ENCODE measurements at regions not wholly inside any gene's neighbourhood (a gene's known extent, or its start where the extent isn't known, plus 50 kb on each side); places are given as distances from the start of the nearest gene placed in this dataset.
"Not testable (repeated sequence)": the region's sequence is repeated elsewhere in the genome, so short reads cannot be mapped to it uniquely, and the experiment has no call there.

- Mint-ChIP-seq H3K9me3 (no peaks in the 10 kb centered on the region), H3K4me3 (no peak overlapping the region), H3K27me3 (no peaks in the 10 kb centered on the region), H3K36me3 (ENCODE audit: low read depth) (no peaks in the 10 kb centered on the region), H3K27ac (no peak overlapping the region), H3K4me1 (peaks cover 5% of the 10 kb centered on the region)
- no peak for DNase-seq
- CTCF ChIA-PET = no interaction called here
- POLR2A ChIA-PET = interaction anchor here (1.9 kb wide), 1 partner anchor 9 kb away, joined by 11 read pairs; no protein-coding TSS in a partner anchor
These were observed 104.0 kb downstream of the PPIAL4G start for GRCh38 chr1:148379170-148379500.

DNA sequence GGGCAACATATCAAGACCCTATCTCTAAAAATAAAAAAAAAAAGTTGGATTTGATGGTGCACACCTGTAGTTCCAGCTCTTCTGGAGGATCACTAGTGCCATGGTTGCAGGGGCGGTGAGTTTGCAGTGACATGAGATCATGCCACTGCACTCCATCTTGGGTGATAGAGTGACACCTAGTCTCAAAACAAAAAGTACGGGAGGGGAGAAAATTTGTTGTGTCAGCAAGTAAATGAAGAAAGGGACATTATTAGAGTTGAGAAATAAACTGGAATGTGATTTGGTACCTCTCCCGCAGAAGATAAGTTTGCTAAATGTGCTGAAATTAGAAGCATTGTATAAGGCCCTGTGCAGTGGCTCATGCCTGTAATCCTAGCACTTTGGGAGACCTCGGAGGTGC is 105.1 kb downstream of the PPIAL4G start:
- H3K4me1 Mint-ChIP-seq; H3K9me3 Mint-ChIP-seq; H3K4me3 Mint-ChIP-seq; H3K27me3 Mint-ChIP-seq; CTCF ChIA-PET; DNase-seq; H3K36me3 Mint-ChIP-seq (ENCODE audit: low read depth); H3K27ac Mint-ChIP-seq: not testable (repeated sequence)
- POLR2A ChIA-PET = interaction anchor here (0.6 to 1.9 kb wide), 3 partner anchors 9 to 44 kb away, joined by 3 to 11 read pairs (median 5); no protein-coding TSS in a partner anchor

DNA sequence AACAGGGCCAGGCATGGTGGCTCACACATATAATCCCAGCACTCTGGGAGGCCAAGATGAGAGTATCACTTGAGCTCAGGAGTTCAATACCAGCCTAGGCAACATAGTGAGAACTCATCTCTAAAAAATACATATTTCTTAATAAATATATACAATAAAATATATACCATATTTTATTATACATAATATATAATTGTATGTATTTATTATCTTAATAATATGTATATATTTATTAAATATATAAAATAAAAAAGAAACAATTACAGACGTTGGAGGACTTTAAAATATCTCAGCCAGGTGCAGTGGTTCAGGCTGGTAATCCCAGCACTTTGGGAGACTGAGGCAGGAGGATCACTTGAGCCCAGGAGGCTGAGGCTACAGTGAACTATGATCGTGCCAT is 106.1 kb downstream of the PPIAL4G start:
- H3K36me3 Mint-ChIP-seq (ENCODE audit: low read depth); H3K27ac Mint-ChIP-seq; H3K4me3 Mint-ChIP-seq; H3K27me3 Mint-ChIP-seq; H3K9me3 Mint-ChIP-seq; DNase-seq; CTCF ChIA-PET: not testable (repeated sequence)
- POLR2A ChIA-PET = interaction anchor here (2.3 kb wide), 1 partner anchor 11 kb away, joined by 18 read pairs; no protein-coding TSS in a partner anchor
- H3K4me1 Mint-ChIP-seq = peaks cover 19% of the 10 kb centered on the region

GRCh38 chr1:148374101-148374500 is 109.0 kb downstream of the PPIAL4G start:
- Mint-ChIP-seq H3K36me3 (ENCODE audit: low read depth) (no peaks in the 10 kb centered on the region), H3K4me3 (no peak overlapping the region), H3K27me3 (no peaks in the 10 kb centered on the region), H3K4me1 (peaks cover 35% of the 10 kb centered on the region), H3K27ac (peak overlapping the region; percentile 59), H3K9me3 (no peaks in the 10 kb centered on the region)
- CTCF ChIA-PET = no interaction called here
- no peak for DNase-seq
- POLR2A ChIA-PET = interaction anchor here (0.9 to 5.1 kb wide), 6 partner anchors 13 to 148 kb away, joined by 3 to 57 read pairs (median 19); no protein-coding TSS in a partner anchor

DNA sequence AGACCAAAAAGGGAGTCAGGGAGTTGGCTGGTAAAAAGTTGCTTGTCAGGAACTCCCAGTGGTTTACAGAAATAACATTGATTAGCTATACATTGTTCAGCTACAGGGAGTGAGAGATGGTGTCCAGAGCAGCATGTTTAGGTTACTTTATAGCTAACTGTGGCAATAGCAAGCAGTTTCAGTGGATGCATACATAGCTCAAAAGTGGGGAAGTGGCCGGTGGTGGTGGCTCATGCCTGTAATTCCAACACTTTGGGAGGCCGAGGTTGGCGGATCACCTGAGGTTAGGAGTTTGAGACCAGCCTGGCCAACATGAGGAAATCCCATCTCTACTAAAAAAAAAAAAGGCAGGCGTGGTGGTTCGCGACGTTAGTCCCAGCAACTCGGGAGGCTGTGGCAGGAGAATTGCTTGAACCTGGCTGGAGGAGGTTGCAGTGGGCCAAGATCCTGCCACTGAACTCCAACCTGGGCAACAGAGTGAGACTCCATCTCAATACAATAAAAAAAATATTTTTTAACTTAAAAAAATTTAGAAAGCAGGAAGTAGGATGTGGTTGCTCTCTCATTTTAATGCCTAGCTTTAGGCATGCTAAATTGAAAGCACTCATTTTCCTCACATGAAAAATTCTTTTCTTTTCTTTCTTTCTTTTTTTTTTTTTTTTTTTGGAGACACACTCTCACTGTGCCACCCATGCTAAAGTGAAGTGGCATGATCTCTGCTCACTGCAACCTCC is 109.7 kb downstream of the PPIAL4G start:
- Mint-ChIP-seq H3K9me3 (no peaks in the 10 kb centered on the region), H3K36me3 (ENCODE audit: low read depth) (no peaks in the 10 kb centered on the region), H3K4me1 (peaks cover 35% of the 10 kb centered on the region), H3K27ac (peak overlapping the region; percentile 95), H3K27me3 (no peaks in the 10 kb centered on the region), H3K4me3 (peak overlapping the region; percentile 45)
- DNase-seq = peak; percentile 23
- ChIA-PET POLR2A (interaction anchor here (0.9 to 5.1 kb wide), 7 partner anchors 9 to 149 kb away, joined by 3 to 57 read pairs (median 18); no protein-coding TSS in a partner anchor), CTCF (interaction anchor here (1.1 to 3.1 kb wide), 4 partner anchors 9 to 15 kb away, joined by 3 to 12 read pairs (median 4); no protein-coding TSS in a partner anchor)

DNA sequence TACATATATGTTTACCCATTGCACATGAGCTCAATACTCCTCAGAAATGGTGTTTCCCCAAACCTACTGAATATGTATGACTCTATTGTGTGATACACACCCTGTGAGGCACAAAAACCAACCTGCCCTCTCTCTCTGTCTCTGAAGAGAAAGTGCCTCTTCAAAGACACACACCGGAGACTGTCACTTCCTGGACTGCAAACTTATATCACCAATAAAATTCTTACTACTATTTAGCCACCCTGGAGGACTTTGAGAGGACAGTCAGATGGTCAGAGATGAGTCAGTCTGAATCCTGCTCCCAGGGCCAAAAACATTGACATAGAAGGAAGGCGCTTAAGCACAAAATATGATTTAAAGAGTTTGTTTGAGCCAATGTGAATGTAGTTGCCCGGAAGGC is 110.4 kb downstream of the PPIAL4G start:
- Mint-ChIP-seq H3K4me3 (peak overlapping the region; percentile 45), H3K4me1 (peaks cover 35% of the 10 kb centered on the region), H3K27ac (peak overlapping the region; percentile 95), H3K36me3 (ENCODE audit: low read depth) (no peaks in the 10 kb centered on the region), H3K27me3 (no peaks in the 10 kb centered on the region), H3K9me3 (no peaks in the 10 kb centered on the region)
- CTCF ChIA-PET = interaction anchor here (1.1 to 3.1 kb wide), 5 partner anchors 9 to 30 kb away, joined by 3 to 12 read pairs (median 4); no protein-coding TSS in a partner anchor
- POLR2A ChIA-PET = interaction anchor here (0.8 to 5.1 kb wide), 10 partner anchors 9 to 150 kb away, joined by 3 to 57 read pairs (median 6); no protein-coding TSS in a partner anchor
- peak; percentile 58 for DNase-seq

- POLR2A ChIA-PET = interaction anchor here (0.8 to 5.1 kb wide), 9 partner anchors 8 to 150 kb away, joined by 3 to 57 read pairs (median 7); no protein-coding TSS in a partner anchor
- DNase-seq; H3K36me3 Mint-ChIP-seq (ENCODE audit: low read depth); H3K9me3 Mint-ChIP-seq; H3K27me3 Mint-ChIP-seq: not testable (repeated sequence)
- peaks cover 35% of the 10 kb centered on the region for H3K4me1 Mint-ChIP-seq
- CTCF ChIA-PET = interaction anchor here (1.1 to 3.1 kb wide), 5 partner anchors 8 to 30 kb away, joined by 3 to 12 read pairs (median 4); no protein-coding TSS in a partner anchor
- H3K27ac Mint-ChIP-seq = peak overlapping the region; percentile 95
- H3K4me3 Mint-ChIP-seq = peak overlapping the region; percentile 45
These were observed 110.9 kb downstream of the PPIAL4G start for GRCh38 chr1:148372051-148372726.

GRCh38 chr1:148371551-148371994 is 111.5 kb downstream of the PPIAL4G start:
- H3K27ac Mint-ChIP-seq = peak overlapping the region; percentile 95
- ChIA-PET CTCF (interaction anchor here (1.2 to 3.1 kb wide), 3 partner anchors 7 to 31 kb away, joined by 3 to 12 read pairs (median 5); no protein-coding TSS in a partner anchor), POLR2A (interaction anchor here (0.8 to 5.1 kb wide), 10 partner anchors 11 to 151 kb away, joined by 3 to 57 read pairs (median 4); no protein-coding TSS in a partner anchor)
- not testable (repeated sequence) for H3K4me3 Mint-ChIP-seq; H3K9me3 Mint-ChIP-seq; H3K27me3 Mint-ChIP-seq; H3K36me3 Mint-ChIP-seq (ENCODE audit: low read depth)
- DNase-seq = peak; percentile 81
- H3K4me1 Mint-ChIP-seq = peaks cover 40% of the 10 kb centered on the region

- not testable (repeated sequence) for H3K27ac Mint-ChIP-seq
- CTCF ChIA-PET = interaction anchor here (3.1 kb wide), 1 partner anchor 18 kb away, joined by 12 read pairs; no protein-coding TSS in a partner anchor
- H3K4me1 Mint-ChIP-seq = peaks cover 42% of the 10 kb centered on the region
These were observed 112.4 kb downstream of the PPIAL4G start for GRCh38 chr1:148370661-148371060.

DNA sequence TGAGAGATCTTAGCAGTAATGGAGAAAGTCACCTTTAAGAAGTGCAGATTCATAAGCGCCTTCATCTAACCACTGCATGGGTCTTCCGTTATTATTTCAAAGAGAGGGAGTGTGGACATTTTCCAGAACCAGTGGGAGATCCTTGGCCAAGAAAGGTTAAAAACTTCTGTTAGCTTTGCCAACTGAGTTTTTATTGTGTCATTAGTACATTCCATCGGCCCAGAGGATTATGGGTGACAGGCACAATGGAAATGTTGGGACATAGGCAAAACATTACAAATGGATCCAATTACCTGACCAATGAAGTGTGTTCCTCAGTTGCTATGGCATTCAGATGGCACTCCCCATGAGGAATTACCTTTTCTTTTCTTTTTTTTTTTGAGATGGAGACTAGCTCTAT is 115.5 kb downstream of the PPIAL4G start:
- Mint-ChIP-seq H3K27ac (no peak overlapping the region), H3K27me3 (peaks cover 26% of the 10 kb centered on the region), H3K4me1 (peaks cover 57% of the 10 kb centered on the region), H3K4me3 (no peak overlapping the region), H3K9me3 (no peaks in the 10 kb centered on the region), H3K36me3 (ENCODE audit: low read depth) (no peaks in the 10 kb centered on the region)
- no peak for DNase-seq
- ChIA-PET CTCF (no interaction called here), POLR2A (no interaction called here)

More at GRCh38 chr1:148370661-148371060, 112.4 kb downstream of the PPIAL4G start:
- not testable (repeated sequence) for H3K4me3 Mint-ChIP-seq; DNase-seq; H3K27me3 Mint-ChIP-seq; H3K9me3 Mint-ChIP-seq; H3K36me3 Mint-ChIP-seq (ENCODE audit: low read depth)
- POLR2A ChIA-PET = interaction anchor here (1.2 to 5.1 kb wide), 4 partner anchors 18 to 38 kb away, joined by 3 to 57 read pairs (median 4); no protein-coding TSS in a partner anchor

DNA sequence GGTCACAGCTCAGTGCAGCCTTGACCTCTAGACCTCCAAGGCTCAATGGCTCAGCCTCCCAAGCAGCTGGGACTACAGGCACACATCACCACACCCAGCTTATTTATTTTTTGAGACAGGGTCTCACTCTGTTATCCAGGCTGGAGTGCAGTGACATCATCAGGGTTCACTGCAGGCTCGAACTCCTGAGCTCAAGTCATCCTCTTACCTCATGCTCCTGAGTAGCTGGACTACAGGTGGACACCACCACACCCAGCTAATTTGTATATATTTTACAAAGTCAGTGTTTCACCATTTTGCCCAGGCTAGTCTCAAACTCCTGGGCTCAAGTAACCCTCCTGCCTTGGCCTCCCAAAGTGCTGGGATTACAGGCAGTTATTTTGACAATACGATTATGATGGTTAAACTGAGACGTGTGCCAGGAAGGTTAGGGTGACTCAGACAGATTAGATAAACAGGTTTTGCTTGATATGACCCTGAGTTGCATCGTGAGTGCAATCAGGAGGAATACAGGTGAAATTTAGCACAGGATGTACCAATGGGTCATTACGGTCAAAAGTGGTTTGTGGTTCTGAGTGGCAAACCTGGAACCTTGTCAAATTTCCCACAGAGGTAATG is 116.9 kb downstream of the PPIAL4G start:
- peaks cover 37% of the 10 kb centered on the region for H3K27me3 Mint-ChIP-seq
- DNase-seq; H3K4me3 Mint-ChIP-seq; H3K9me3 Mint-ChIP-seq; CTCF ChIA-PET; H3K36me3 Mint-ChIP-seq (ENCODE audit: low read depth); H3K27ac Mint-ChIP-seq: not testable (repeated sequence)
- peaks cover 57% of the 10 kb centered on the region for H3K4me1 Mint-ChIP-seq
- POLR2A ChIA-PET = interaction anchor here (1.4 to 3.6 kb wide), 3 partner anchors 22 to 157 kb away, joined by 3 to 19 read pairs (median 5); no protein-coding TSS in a partner anchor

- not testable (repeated sequence) for H3K4me3 Mint-ChIP-seq, H3K27ac Mint-ChIP-seq
These were observed 118.0 kb downstream of the PPIAL4G start for GRCh38 chr1:148365151-148365550.

More at GRCh38 chr1:148365151-148365550, 118.0 kb downstream of the PPIAL4G start:
- H3K9me3 Mint-ChIP-seq; CTCF ChIA-PET; H3K36me3 Mint-ChIP-seq (ENCODE audit: low read depth); DNase-seq: not testable (repeated sequence)
- POLR2A ChIA-PET = interaction anchor here (1.7 to 3.6 kb wide), 3 partner anchors 24 to 158 kb away, joined by 5 to 19 read pairs (median 15); no protein-coding TSS in a partner anchor
- peaks cover 43% of the 10 kb centered on the region for H3K27me3 Mint-ChIP-seq
- H3K4me1 Mint-ChIP-seq = peaks cover 49% of the 10 kb centered on the region

All from activated CD4-positive, alpha-beta memory T cell treated with anti-CD3 and anti-CD28 coated beads, Interleukin-2, amount 10 ng/mL, durations not matched to agents 7 days and 5 days (primary cell).